ENCODE measurements at regions not wholly inside any gene's neighbourhood (a gene's known extent, or its start where the extent isn't known, plus 50 kb on each side); places are given as distances from the start of the nearest gene placed in this dataset.
"Not testable (repeated sequence)": the region's sequence is repeated elsewhere in the genome, so short reads cannot be mapped to it uniquely, and the experiment has no call there.

GRCh38 chr6:71091956-71092355, 135.1 kb upstream of the B3GAT2 start:
- DNase-seq: no peak
- Histone ChIP-seq H3T11ph (ENCODE audit: low read length) (no peak overlapping the region), H3K79me2 (ENCODE audit: insufficient read depth, low read length) (no peaks in the 10 kb centered on the region), H4K20me1 (ENCODE audit: control insufficient read depth, insufficient read depth, insufficient read length) (no peaks in the 10 kb centered on the region), H3K79me1 (ENCODE audit: insufficient read depth, low read depth, low read length, poor library complexity, severe bottlenecking) (no peaks in the 10 kb centered on the region), H2BK5ac (ENCODE audit: insufficient read length, low read length) (no peak overlapping the region), H4K5ac (ENCODE audit: insufficient read length, low read depth, low read length) (no peak overlapping the region), H3K4ac (ENCODE audit: low read depth, low read length) (no peak overlapping the region), H4K91ac (ENCODE audit: insufficient read length, low read depth, low read length) (no peak overlapping the region), H3K23me2 (ENCODE audit: insufficient read length, low read depth, low read length, poor library complexity, severe bottlenecking) (no peaks in the 10 kb centered on the region), H3K27ac (ENCODE audit: insufficient read length, low read depth, low read length) (no peak overlapping the region), H3K14ac (ENCODE audit: insufficient read depth, low read length) (no peak overlapping the region), H3K27me3 (ENCODE audit: insufficient read depth, low read length) (no peaks in the 10 kb centered on the region), H3K23ac (ENCODE audit: insufficient read length, low read depth, low read length) (no peak overlapping the region), H3K9ac (ENCODE audit: extremely low read depth, insufficient read length, low read length) (no peak overlapping the region), H4K8ac (replicated peaks; ENCODE audit: insufficient read length, low read depth, low read length) (no peak overlapping the region), H3K18ac (ENCODE audit: insufficient read length, low read depth, low read length) (no peak overlapping the region), H2BK120ac (ENCODE audit: low read depth, low read length, poor library complexity, severe bottlenecking) (no peak overlapping the region), H3K4me2 (ENCODE audit: insufficient read depth, insufficient read length, low read length) (no peak overlapping the region), H3K9me3 (ENCODE audit: control insufficient read depth, low read depth, low read length) (no peaks in the 10 kb centered on the region), H2BK12ac (ENCODE audit: insufficient read length, low read depth, low read length) (no peak overlapping the region), H3K56ac (ENCODE audit: insufficient read length, low read depth, low read length) (no peak overlapping the region), H2AK5ac (ENCODE audit: insufficient read length, low read length) (no peak overlapping the region), H3K4me1 (ENCODE audit: insufficient read depth, low read length) (no peaks in the 10 kb centered on the region), H2AFZ (ENCODE audit: low read length) (no peak overlapping the region), H2BK15ac (ENCODE audit: low read depth, low read length) (no peak overlapping the region), H2BK20ac (ENCODE audit: low read depth, low read length, poor library complexity, severe bottlenecking) (no peak overlapping the region)
- TF ChIP-seq, protein P1, sequence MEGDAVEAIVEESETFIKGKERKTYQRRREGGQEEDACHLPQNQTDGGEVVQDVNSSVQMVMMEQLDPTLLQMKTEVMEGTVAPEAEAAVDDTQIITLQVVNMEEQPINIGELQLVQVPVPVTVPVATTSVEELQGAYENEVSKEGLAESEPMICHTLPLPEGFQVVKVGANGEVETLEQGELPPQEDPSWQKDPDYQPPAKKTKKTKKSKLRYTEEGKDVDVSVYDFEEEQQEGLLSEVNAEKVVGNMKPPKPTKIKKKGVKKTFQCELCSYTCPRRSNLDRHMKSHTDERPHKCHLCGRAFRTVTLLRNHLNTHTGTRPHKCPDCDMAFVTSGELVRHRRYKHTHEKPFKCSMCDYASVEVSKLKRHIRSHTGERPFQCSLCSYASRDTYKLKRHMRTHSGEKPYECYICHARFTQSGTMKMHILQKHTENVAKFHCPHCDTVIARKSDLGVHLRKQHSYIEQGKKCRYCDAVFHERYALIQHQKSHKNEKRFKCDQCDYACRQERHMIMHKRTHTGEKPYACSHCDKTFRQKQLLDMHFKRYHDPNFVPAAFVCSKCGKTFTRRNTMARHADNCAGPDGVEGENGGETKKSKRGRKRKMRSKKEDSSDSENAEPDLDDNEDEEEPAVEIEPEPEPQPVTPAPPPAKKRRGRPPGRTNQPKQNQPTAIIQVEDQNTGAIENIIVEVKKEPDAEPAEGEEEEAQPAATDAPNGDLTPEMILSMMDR (conservative IDR thresholded peaks at IDR 0.05): no peak
- H3K27ac Mint-ChIP-seq: no peak overlapping the region
- no peak overlapping the region for H3K4me3 Mint-ChIP-seq
- no CpG with 5 or more reads among the region's 1 CpG for WGBS (ENCODE audit: extremely low coverage, insufficient read length, low lambda C conversion rate)
- H3K4me1 Mint-ChIP-seq: no peaks in the 10 kb centered on the region
- no peaks in the 10 kb centered on the region for H3K27me3 Mint-ChIP-seq (ENCODE audit: low read depth)
- H3K36me3 Mint-ChIP-seq (ENCODE audit: insufficient read depth in 1 of 3, low read depth in 3 of 3): no peaks in the 10 kb centered on the region
- peaks cover 0 to 4% of the 10 kb centered on the region in 2 experiments; a peak in 4 of 5 replicates for H3K9me3 Mint-ChIP-seq

GRCh38 chr6:71097264-71097663, 140.4 kb upstream of the B3GAT2 start:
- Mint-ChIP-seq H3K36me3 (ENCODE audit: insufficient read depth in 1 of 3, low read depth in 3 of 3) (peaks cover 1 to 17% (median 7%) of the 10 kb centered on the region in 3 experiments; a peak in 6 of 7 replicates), H3K9me3 (peaks cover 8 to 24% of the 10 kb centered on the region in 2 experiments)
- H2AFZ ChIP-seq (ENCODE audit: low read length); H3K4me3 Mint-ChIP-seq; H2BK5ac ChIP-seq (ENCODE audit: insufficient read length, low read length); H3K27me3 ChIP-seq (ENCODE audit: insufficient read depth, low read length); H3K9ac ChIP-seq (ENCODE audit: extremely low read depth, insufficient read length, low read length); H2BK12ac ChIP-seq (ENCODE audit: insufficient read length, low read depth, low read length); H3K56ac ChIP-seq (ENCODE audit: insufficient read length, low read depth, low read length); H3K27ac ChIP-seq (ENCODE audit: insufficient read length, low read depth, low read length); H2BK15ac ChIP-seq (ENCODE audit: low read depth, low read length); H2BK120ac ChIP-seq (ENCODE audit: low read depth, low read length, poor library complexity, severe bottlenecking); H3K79me1 ChIP-seq (ENCODE audit: insufficient read depth, low read depth, low read length, poor library complexity, severe bottlenecking); H3K4me1 Mint-ChIP-seq; H4K91ac ChIP-seq (ENCODE audit: insufficient read length, low read depth, low read length); DNase-seq; H3K27me3 Mint-ChIP-seq (ENCODE audit: low read depth); H3K23ac ChIP-seq (ENCODE audit: insufficient read length, low read depth, low read length); H3K4ac ChIP-seq (ENCODE audit: low read depth, low read length); H4K5ac ChIP-seq (ENCODE audit: insufficient read length, low read depth, low read length); H3K79me2 ChIP-seq (ENCODE audit: insufficient read depth, low read length); H3K4me2 ChIP-seq (ENCODE audit: insufficient read depth, insufficient read length, low read length); H4K20me1 ChIP-seq (ENCODE audit: control insufficient read depth, insufficient read depth, insufficient read length); H3K18ac ChIP-seq (ENCODE audit: insufficient read length, low read depth, low read length); H3K4me1 ChIP-seq (ENCODE audit: insufficient read depth, low read length); H3K14ac ChIP-seq (ENCODE audit: insufficient read depth, low read length); H3K27ac Mint-ChIP-seq; H2BK20ac ChIP-seq (ENCODE audit: low read depth, low read length, poor library complexity, severe bottlenecking); H3K9me3 ChIP-seq (ENCODE audit: control insufficient read depth, low read depth, low read length); H3K23me2 ChIP-seq (ENCODE audit: insufficient read length, low read depth, low read length, poor library complexity, severe bottlenecking); H2AK5ac ChIP-seq (ENCODE audit: insufficient read length, low read length); H4K8ac ChIP-seq (replicated peaks; ENCODE audit: insufficient read length, low read depth, low read length); H3T11ph ChIP-seq (ENCODE audit: low read length): not testable (repeated sequence)
- no CpG with 5 or more reads among the region's 2 CpGs for WGBS (ENCODE audit: extremely low coverage, insufficient read length, low lambda C conversion rate)
